Left lobe of liver (tissue), 2 donors: ENCODE measurements at regions not wholly inside any gene's neighbourhood (a gene's known extent, or its start where the extent isn't known, plus 50 kb on each side); places are given as distances from the start of the nearest gene placed in this dataset.

Experiments
- ATAC-seq: fragments of 200-7000 bp; cut with Tn5 transposase; one replicate; pipeline ENCODE4 v1.9.1; 2020; ENCODE audit warnings: mild to moderate bottlenecking, moderate library complexity
- DNase-seq: peaks from one replicate; pipeline ENCODE4 v3.0.0-alpha.2; 2020; ENCODE audit warnings: low spot score
- donor health status: DM: no; HTN: no; CAD: no; lungs with moderate emphysema.
- donor health status: DM: no; HTN: yes; CAD: no.

DNA sequence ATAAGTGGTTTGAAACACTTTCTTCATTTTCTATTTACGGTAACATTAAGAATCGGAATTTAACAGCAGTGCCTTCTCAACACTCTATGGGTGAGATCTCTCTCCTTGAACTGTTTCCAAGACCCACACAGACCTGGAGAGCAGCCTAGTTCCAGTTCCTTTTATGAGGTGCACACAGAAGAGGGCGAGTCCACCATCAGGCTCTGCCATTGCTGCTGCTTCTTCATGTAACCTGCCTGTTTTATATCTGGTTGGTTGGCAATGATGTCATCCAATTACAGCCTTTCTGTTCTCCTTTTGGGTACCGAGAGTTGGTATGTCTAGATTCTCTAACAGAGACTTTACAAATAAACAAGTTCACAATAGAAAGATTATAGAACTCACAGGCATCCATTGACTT is 225.7 kb downstream of the UTP18 start:
- no peak for DNase-seq
- ATAC-seq, result no peak

DNA sequence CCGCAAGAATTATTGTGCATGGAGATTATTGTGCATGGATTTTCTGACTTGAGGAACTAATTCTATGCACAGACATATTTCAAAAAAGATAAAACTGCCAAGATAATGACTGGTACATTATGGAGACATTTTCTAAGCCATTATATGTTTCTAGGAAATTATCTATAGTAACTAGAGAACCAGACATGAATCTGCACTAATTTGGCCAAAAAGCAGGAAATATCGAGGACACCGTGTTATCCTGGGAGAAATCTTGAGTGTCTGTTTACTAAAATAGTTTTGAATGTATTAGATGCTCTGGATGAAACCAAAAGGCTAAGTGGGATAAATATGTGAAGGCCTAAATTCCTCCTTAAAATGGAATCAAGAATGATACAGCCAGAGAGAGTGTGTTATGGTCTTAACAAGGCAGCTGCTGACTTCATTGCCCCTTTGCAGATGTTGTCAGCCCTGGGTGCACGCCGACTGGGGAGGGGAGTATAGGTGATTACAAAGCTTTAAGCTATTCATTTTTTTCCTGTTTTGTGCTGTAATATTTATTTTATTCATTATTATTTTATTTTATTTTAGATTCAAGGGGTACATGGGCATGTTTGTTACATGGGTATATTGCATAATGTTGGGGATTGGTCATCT is 226.7 kb downstream of the UTP18 start:
- no peak for DNase-seq
- ATAC-seq, result no peak

DNA sequence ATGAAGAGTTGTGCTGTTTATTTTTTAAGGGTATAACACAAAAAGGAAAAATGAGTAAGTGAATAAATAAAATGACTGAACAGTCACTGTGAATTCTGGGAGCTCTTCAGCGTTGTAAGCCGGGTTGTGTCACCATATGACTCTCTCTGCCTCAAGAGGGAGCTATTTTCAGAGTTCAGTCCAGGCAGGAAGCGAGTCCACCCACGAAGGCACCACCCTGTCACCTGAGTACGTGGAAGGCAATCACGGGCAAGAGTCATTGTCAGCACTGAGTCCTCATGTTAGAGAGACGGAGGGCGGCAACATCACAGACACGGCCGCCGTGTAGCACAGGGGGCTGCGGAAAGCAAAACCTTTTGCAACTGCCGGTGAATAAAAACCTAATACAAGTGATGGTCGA is 227.6 kb downstream of the UTP18 start:
- no peak for ATAC-seq

DNA sequence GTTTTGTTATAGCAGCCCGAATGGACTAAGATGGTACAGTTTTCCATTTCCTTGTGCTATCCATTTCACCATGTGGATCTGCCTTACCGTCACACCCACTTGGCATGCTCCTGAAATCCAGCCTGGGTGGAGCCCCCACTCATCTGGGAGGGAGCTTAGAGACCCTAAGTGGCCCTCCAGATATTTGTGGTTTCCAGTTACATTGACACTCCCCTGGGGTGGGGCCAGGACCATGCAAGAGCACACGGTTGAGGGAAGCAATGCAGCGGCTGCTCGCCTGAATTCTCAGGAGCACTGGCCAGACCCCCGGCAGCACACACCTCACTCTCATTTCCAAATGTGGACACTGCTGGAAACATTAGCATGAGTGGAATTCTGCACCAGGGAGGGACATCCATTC is 231.1 kb downstream of the UTP18 start:
- DNase-seq (no peak), ATAC-seq (no peak)

More for the DNA sequence above, 227.6 kb downstream of the UTP18 start:
- DNase-seq, result no peak

DNA sequence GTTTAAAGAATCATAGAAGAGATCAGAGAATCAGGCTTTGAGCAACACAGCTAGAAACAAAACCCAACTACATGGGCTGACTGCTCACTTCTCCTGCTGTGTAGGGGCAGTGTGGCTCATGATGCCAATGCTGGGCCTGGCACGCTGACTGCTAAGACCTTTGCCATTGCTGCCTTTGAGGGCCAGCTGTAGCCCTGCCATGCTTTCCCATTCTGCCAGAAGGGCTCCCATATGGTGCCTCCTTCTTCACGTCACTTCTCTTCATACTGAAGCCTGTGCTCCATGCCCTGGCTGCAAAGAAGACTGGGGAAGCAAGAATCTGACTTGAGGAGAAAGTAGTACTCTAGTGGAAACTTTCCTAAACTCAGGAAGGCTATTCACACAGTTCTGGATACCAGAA is 232.9 kb downstream of the UTP18 start:
- ATAC-seq (no peak), DNase-seq (no peak)

DNA sequence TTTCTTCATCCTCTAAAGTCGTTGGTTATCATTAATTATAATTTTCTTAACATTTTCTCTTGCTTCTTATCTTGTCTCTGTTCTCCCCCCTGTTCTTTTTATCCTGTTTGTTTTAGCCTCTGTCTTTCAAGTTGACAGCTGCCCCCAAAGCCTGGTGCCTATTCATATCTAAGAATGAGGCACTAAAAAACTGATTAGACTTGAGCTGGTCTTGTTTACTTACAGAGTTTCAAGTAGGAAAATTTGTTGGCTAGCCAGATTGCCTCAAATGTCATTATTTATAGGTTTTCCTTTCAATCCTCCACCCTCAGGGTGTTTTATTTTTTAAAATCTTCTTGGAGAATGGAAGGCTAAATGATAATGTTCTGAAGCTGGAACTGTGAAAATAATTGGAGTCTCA is 236.0 kb downstream of the UTP18 start:
- DNase-seq, result no peak
- no peak for ATAC-seq

DNA sequence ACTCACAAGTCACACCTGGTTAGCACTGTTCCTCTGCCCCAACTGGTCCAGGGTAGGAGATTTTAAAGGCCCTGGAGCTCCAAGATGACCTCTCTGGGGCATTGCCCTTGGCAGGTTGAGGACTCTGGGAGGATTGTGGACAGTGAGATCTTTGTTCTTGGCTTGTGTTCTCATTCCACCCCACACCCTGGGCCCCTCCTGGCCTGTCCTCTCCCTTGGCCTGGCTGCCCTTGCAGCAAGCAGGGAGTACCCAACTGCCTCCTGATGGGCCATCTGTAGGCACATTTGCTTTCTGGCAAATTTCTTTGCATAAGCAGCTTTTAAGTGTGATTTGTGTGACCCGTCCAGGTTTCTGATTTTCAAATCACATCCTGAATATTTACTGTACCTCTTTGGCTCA is 239.6 kb downstream of the UTP18 start:
- DNase-seq, result no peak
- ATAC-seq, result no peak

DNA sequence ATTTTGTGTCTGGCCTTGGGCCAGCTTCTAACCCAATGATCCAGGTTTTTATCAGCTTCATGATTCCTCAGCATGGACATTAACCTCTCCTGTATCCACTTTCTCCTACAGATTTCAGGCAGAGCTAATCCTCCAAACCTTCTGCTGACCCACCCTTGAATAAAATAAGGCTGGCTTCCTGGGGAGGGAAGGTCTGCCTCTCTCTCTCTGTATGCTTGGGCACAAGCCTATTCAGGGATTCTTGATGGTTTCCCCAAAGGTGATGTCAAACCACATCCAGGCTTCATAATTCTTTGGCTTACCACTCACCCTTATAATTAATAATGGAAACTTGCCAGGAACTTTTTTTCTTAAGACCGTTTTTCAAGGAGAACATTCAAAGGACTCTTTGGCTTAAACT is 240.1 kb downstream of the UTP18 start:
- DNase-seq (no peak), ATAC-seq (no peak)

DNA sequence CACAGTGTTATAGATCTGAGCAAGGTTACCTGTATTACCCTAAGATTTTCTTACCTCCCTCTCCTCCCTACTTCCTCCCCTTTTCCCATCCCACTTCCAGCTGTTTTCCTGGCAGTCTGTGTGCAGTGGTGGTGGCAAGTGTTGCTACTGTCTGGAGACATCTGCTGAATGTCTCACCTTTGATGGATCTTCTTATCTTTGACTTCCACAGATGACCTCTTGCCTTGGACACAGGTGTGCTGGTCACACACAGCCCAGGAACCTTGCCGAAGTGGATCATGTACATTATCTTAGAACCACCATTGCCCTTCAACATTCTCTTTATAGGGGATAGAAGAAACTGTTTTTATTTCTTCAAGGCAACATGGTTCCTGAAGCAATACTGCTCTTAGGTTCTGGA is 245.1 kb downstream of the UTP18 start:
- ATAC-seq, result no peak
- DNase-seq, result no peak

DNA sequence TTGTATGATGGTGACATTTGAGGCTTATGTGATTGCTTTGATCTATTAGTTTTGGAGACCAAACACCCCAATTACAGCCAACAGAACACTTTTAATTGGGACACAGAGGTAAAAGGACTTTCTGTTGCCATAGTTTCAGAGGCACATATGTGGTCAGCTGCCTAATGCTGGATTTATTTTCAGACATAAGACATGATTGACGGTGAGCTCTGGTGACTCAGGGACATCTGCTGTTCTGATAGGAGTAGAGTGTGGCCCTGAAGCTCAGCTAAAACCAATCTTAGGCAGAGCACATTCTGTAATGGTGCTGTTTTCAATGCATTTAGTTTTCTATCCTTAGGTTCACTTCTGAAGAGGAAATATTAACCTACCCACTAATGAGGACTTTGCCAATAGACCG is 247.1 kb downstream of the UTP18 start:
- ATAC-seq (no peak), DNase-seq (no peak)

DNA sequence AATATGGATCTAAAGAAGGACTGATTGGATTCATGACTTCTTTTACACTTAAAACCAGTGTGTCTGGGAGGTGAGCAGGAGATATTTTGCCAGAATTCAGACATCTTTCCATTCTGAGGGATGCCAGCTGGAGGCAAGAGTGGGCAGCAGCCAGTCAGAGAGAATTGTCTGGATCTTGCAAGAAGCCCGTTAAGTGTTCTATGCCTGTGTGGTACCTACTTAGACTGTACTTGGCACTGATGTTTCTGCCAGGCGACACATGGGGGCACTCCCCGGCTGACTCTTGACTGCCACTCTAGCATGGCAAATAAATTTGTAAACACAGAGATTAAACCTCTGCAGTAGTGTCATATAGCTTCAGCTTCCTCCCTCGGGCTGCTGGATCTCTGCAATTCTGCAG is 247.7 kb downstream of the UTP18 start:
- DNase-seq (no peak), ATAC-seq (no peak)

DNA sequence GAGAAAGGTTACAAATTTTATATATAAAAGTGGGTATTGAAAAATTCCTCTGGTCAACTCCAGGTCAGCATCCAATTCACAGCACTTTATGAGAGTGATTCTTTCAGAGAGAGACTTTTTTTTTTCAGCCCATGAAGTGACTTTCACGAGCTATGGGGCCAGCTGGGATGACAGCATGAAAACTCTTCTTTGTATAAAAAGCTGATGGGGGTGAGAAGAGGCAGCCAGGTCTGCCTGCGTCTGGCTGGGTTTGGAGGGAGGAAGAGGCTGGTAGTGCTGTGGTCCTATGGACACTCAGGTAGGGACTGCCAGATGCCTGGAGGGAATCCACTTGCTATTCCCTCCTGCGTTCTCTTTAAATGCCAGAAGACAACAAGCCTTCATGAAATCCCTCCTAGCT is 250.6 kb downstream of the UTP18 start:
- no peak for DNase-seq
- no peak for ATAC-seq

DNA sequence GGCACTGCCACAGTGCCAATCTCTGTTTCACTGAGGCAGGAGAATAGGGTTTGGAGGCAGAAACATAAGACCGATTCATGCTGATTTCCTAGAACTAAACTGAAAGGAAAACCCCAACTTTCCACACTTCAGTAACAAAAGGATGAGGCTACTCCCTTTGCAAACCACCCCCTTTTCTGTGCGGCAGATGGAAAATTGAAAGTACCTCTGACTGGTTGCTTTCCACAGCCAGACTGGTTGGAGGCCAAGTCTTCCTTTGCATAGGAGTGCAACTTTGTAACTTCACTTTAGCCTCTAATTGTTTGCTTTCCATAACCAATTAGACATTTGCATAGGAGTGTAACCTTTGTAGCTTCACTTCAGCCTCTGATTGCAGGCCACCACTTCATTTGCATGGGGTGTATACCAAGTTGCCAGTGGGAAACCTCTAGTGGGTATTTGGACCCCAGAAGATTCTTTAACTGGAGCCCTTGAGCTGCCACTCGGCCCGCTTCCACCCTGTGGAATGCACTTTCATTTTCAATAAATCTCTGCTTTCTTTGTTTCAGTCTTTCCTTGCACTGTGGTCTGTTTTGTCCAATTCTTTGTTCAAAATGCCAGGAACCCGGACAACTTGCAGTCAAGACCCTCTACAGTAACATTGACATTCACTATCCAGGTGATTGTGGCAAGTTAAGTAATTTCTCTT is 252.0 kb downstream of the UTP18 start:
- ATAC-seq, result no peak
- DNase-seq, result no peak

DNA sequence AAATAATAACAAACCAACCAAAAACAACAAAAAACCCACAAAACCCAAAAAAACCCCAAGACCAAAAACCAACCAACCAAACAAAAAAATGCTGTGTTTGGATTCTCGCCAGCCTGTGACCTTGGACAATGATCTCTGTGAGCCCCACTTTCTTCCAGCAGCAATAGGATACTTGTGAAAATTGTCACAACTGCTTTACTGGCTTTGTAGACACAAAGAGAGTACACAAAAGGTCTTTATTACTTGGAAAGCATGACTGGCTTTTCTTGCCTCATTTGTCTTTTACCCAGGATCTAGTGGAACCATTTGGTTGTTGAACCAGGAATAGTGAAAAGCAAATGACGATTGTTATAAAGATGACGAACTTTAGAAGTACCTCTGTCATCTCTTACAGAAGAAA is 256.6 kb downstream of the UTP18 start:
- DNase-seq, result no peak
- no peak for ATAC-seq

DNA sequence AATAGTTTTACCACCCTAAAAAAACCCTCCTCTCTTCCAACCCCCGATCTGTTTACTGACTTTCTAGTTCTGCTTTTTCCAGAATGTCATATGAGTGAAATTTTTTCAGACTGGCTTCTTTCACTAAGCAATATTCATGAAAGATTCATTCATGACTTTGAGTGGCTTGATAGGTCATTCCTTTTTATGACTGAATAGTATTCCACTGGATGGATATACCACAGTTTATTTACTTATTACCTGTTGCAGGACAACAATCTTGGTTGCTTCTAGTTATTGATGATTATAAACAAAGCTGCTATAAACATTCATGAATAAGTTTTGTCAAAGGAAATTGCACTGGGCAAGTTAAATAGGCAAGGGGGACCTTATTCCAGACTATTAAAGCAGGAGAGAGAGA is 264.2 kb downstream of the UTP18 start:
- ATAC-seq, result no peak
- DNase-seq, result no peak

DNA sequence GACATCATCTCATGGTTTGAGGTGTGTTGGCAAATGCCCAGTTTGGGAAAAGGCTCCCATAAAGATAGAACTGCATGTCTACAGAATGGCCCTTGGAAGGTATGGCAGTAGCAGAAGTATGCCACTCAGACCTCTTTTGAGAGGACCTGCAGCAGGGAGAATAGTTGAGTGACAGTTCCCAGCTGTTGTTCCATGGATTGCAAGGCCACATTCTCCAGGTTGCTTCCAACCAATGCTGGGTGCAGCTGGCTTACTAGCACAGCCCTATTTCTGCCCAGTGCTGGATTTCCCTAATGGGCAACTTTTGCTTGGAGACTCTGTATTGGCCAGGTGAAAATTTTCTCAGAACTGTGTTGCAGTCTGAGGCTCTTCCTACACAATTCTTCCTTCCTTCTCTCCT is 266.2 kb downstream of the UTP18 start:
- DNase-seq, result no peak
- ATAC-seq, result no peak

DNA sequence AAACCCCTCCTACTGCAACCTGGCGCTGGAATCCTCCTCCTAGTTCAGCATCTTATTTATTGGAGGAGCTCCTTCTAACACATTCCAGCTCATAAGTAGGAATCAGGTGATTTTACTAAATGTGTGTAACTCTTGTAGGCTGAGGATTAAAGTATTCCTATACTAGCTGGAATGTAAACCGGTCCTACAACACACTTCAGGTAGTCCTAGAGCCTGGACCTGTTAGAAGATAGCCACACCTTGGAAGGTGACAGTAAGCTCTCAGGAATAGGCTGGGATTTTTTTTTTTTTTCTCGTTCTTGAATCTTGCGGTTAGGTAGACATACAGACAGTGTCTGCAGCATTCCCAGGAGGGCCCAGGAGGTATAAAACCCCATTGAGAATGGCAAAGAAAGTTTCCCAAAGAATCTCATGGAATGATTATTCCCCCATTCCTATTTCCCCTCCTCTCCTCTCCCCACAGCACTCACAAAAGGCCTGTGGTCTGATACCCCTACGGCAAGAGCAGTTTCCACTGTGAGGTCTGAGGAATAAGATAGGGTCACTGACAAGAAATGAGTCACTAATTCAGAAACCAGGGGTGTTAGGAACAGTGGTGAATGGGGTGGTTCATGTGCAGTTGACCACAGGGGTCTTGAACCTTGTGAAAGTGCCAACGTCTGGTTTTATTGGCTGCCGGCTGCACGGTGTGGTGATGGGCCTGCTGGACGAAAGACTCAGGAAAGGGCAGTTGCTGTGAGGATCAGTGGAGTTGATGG is 267.1 kb downstream of the UTP18 start:
- ATAC-seq (no peak), DNase-seq (no peak)

DNA sequence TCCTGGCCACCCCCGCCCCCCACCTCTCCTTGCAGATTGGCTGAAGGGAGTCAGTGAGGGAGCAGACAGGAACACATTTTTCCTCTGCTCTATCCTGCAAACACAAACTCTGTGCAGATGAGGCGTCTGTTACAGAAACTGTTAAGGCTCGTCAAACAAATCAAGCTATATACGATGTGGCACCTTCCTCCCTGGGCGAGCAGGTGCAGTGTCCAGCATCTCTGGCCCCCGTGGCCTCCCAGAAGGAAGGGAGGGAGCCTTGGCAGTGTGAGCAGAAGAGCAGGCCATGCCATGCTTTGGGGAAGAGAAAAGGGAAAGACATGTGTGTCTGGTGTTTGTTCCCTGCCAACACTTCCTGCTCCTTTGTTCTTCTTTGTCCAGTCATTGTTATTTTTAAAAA is 267.8 kb downstream of the UTP18 start:
- ATAC-seq, result no peak

DNA sequence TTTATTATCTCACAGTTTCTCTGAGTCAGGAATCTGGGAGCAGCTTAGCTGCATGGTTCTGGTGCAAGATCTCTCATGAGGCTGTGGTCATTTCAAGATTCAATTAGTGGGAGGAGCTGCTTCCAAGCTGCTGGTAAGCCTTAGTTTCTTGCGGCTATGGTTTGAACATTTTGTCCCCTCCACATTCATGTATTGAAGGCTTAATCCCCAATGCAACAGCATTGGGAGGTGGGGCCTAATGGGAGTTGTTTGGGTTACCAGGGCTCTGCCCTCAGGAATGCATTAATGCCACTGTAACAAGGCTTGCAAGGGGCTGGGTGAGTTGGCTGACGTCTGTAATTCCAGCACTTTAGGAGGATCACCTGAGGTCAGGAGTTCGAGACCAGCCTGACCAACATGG is 272.9 kb downstream of the UTP18 start:
- ATAC-seq, result no peak

More for the DNA sequence above, 267.8 kb downstream of the UTP18 start:
- DNase-seq, result no peak

DNA sequence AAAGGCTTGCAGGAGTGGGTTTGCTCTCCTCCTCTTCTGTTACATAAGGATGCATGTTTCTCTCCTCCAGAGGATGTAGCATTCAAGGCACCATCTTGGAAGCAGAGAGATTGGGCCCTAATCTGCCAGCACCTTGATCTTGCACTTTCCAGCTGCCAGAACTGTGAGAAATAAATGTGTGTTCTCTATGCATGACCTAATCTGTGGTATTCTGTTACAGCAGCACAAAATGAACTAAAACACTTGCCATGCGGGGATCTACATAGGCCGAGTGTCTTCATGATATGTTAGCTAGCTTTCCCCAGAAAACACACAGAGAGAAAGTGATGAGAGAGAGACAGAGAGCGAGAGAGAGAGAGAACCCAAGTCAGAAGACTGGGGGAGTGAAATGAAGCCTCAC is 273.5 kb downstream of the UTP18 start:
- no peak for ATAC-seq
- no peak for DNase-seq

More for the DNA sequence above, 272.9 kb downstream of the UTP18 start:
- DNase-seq, result no peak

DNA sequence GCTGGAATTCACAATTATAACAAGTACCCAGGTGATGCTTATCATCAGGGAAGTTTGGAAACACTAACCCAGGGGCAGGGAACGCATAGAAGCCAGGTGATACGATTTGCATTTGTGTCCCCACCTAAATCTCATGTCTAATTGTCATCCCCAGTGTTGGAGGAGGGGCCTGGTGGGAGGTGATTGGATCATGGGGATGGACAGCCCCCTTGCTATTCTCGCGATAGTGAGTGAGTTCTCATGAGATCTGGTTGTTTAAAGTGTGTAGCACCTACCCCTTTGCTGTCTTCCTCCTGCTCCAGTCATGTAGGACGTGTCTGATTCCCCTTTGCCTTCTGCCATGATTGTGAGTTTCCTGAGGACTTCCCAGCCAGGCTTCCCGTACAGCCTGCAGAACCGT is 276.3 kb downstream of the UTP18 start:
- ATAC-seq (no peak), DNase-seq (no peak)

DNA sequence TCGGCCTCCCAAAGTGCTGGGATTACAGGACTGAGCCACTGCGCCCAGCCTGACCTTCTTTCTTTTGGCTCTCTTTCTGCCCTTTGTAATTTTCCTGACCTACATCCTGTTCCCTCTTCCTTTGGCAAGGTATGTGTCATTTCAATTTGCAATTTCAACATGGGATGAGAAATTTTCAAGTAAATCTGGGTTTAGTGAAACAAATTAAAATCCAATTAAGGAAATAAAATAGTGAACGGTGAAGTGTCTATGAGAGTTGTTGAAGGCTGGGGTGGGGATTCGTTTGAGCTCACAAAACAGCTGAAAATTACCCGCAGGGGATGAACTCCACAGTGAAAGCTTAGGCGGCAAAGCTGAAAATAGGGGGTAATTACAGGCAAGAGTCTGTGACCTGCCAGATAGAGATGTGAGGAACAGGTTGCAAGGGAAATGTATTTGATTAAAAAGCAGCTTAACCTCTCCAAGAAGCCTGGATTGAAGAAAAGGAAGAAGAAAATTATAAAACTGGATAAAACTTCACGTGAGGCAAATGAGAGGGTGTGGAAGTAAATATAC is 277.7 kb downstream of the UTP18 start:
- no peak for ATAC-seq
- DNase-seq, result no peak
